Choroid plexus epithelial cell (primary cell): ENCODE measurements at regions not wholly inside any gene's neighbourhood (a gene's known extent, or its start where the extent isn't known, plus 50 kb on each side); places are given as distances from the start of the nearest gene placed in this dataset.

Experiments
- DNase-seq: peaks from one replicate; pipeline ENCODE4 v3.0.0-alpha.2; 2010; ENCODE audit warnings: low read depth
- H3K4me3 ChIP-seq: 2 replicates; pipeline ENCODE4 v1.5.1; 2011; ENCODE audit warnings: low read depth, mild to moderate bottlenecking, control low read depth, low read length, moderate library complexity
- TF ChIP-seq, protein P1 (sequence below): conservative IDR thresholded peaks from 2 replicates; pipeline ENCODE4 v1.5.1; 2011; ENCODE audit warnings: low read depth, mild to moderate bottlenecking, control low read depth, inconsistent platforms, low read length, moderate library complexity

DNA sequence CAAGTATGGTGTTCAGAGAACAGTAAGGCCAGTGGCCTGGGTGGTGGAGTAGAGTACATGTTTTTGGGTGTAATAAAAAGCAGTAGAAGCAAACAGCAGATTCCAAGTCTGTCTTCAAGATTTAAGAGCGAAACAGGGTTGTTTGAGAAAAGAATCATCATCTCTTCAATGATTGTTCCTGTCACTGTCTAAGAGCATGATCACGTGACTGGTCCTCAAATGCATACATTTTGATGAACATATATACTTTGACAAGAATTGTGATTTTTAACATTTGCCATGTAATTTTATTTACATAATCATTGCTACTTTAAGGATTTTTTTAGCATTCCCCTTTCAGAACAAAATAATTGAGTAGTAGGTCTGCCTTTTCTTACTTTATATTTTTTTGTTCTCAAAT lies 252.6 kb upstream of the GPR101 start:
- H3K4me3 ChIP-seq: no peak overlapping the region
- DNase-seq: no peak
- TF ChIP-seq, protein P1, sequence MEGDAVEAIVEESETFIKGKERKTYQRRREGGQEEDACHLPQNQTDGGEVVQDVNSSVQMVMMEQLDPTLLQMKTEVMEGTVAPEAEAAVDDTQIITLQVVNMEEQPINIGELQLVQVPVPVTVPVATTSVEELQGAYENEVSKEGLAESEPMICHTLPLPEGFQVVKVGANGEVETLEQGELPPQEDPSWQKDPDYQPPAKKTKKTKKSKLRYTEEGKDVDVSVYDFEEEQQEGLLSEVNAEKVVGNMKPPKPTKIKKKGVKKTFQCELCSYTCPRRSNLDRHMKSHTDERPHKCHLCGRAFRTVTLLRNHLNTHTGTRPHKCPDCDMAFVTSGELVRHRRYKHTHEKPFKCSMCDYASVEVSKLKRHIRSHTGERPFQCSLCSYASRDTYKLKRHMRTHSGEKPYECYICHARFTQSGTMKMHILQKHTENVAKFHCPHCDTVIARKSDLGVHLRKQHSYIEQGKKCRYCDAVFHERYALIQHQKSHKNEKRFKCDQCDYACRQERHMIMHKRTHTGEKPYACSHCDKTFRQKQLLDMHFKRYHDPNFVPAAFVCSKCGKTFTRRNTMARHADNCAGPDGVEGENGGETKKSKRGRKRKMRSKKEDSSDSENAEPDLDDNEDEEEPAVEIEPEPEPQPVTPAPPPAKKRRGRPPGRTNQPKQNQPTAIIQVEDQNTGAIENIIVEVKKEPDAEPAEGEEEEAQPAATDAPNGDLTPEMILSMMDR: no peak

DNA sequence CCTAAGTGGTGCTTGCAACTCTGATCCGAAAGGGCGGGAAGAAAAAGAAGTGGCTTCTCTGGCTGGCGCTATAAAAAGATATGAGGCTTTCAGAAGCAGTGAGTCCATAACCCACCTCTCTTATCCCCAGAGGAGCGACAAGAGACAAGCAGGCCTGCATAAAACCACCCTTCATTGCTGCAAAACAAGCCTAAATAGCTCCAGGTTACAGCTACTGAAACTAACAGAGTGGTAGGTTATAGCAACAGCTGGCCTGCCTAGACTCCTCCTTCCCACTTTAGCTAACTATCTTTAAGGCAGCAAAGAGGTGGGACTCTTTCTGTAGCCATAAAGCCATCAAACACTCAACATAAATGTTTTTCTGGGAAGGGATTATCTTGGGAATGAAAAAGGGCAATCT lies 245.0 kb upstream of the GPR101 start:
- no peak for DNase-seq
- TF ChIP-seq, protein P1: no peak

DNA sequence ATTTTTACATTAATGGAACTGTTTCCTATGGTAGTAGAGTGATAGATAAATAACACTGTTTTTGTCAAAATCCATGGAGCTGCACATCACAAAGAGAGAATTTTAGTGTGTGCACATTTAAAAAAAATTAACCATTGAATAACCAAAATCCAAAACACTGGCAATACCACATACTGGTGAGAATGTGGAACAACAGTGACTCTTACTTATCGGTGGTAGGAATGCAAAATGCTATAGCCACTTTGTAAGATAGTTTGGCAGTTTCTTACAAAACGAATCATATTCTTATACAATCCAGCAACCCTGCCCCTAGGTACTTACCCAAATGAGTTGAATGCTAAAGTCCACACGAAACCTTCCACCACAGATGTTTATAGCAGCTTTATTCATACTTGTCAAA lies 229.6 kb upstream of the GPR101 start:
- H3K4me3 ChIP-seq: no peak overlapping the region
- TF ChIP-seq, protein P1: no peak
- DNase-seq: no peak

More for the DNA sequence above, 245.0 kb upstream of the GPR101 start:
- no peak overlapping the region for H3K4me3 ChIP-seq

DNA sequence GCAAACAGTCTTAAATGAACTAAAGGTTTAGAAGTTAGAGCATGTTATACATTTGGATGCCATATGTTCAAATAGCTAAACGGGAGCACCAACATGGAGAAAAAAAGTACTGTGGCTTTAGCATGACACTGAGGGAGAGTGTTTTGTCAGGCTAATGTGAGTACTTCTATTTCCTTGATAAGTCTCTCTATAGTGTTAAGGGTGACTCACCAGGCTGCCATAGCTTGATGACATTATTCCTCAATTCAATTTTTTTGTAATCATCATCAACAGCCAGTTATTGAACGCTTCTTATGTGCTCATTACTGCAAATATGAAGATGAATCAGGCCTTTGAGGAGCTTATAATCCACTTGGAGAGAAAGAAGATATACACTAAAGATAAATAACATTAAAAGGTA lies 211.4 kb upstream of the GPR101 start:
- DNase-seq: no peak
- no peak overlapping the region for H3K4me3 ChIP-seq
- TF ChIP-seq, protein P1: no peak

DNA sequence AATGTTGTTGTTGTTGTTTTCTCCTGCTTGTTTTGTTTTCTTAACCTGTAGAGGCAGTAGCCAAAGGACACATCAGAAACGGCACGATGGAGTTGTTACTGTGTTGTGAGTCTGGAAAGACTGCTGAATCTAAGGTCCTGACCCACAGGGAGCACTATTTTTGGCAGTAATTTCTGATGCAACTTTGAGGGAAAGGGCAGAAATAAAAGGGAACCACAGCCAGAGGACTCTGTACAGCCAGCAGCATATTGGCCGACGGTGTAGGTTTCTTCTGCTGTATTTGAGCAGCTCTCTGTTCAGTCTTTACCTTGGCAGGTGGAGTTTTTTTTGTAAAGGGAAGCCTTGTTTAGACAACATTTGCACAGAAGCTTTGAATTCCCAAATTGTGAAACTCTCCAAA lies 203.0 kb upstream of the GPR101 start:
- TF ChIP-seq, protein P1: no peak
- H3K4me3 ChIP-seq: no peak overlapping the region
- no peak for DNase-seq

DNA sequence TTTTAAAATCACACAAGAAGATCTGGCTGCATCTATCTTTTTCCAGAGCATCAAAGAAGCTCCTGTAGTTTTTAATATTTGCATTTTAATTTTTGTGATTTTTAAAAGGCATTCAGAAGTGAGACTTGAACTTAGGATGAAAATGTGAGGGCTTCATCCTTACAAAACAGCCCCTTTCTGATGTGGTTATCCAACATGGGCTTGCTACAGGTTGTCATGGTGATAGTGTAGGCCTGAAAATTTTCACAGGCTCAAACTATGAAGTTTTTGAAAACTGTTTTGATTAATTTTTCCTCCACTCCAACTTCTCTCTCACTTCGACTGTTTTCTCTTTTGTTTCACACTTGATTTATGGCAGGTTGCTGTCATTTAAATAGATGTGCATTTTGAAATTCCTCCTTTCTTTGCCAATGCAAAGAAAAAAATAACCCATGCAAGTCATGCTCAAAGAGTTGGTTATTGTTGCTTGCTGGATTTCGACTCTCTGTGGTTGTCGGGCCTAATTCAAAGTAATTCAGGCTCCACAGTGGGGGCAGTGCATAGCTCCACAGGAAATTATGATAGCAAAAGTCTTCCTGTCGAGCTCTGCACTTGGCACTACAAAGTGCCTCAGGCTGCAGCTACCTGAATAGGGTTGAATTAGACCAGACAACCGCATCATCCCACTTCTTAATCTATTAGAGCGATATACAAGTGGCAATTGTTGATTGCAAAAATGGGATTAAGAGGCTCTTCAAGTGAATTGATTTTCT lies 201.0 kb upstream of the GPR101 start:
- H3K4me3 ChIP-seq: no peak overlapping the region
- TF ChIP-seq, protein P1: no peak
- no peak for DNase-seq

DNA sequence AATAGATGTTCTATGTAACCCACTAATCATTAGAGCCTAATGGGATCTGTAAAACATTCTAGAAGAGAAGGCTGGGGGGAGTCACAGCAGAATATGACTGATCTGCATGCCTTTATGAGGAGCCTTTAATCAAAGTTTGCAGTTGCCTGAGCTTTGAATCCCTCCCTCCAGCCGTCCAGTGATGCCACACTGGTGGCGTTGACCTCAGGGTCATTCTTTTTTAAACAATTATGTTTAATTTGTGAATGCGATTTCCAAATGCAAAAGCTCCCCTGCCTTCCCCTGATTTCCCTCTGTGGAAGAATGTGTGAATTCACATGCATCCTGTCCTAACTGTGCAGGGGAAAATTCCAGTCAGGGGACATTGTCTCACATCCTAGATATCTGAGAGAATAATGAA lies 199.7 kb upstream of the GPR101 start:
- no peak for DNase-seq
- H3K4me3 ChIP-seq: no peak overlapping the region
- TF ChIP-seq, protein P1: no peak
